H1 (cell line): ENCODE measurements at regions not wholly inside any gene's neighbourhood (a gene's known extent, or its start where the extent isn't known, plus 50 kb on each side); places are given as distances from the start of the nearest gene placed in this dataset.

Experiments
- JUN ChIP-seq: IDR thresholded peaks from 2 replicates; pipeline ENCODE4 v1.6.1; 2011; ENCODE audit warnings: low read depth, mild to moderate bottlenecking, improper control_type of control experiment, low read length
- TF ChIP-seq, protein P1 (sequence below): fragments of 300-600 bp; sonication (generic); IDR thresholded peaks from 2 replicates; pipeline ENCODE4 v1.7.1; 2012; ENCODE audit warnings: low read length, moderate library complexity, mild to moderate bottlenecking, inconsistent platforms; ENCODE audit not compliant: insufficient replicate concordance

DNA sequence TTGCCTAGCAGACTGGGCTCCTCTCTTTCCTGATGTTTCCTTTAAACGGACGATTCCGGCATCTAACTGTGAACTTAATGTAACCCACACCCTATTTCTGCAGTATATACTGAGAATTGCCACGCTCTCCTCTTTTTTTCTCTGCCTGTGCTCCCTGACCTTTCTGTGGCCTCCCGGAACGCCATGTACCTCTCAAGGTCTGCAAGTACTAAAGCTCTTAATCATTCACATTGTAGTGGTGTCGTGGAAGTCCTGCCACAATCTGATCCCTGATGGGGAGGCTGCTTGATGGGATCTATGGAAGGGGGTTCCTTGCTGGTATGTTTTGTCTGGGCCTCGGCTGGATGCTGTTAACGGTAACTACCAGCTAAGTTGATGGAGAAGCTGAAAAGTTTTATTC is 302.9 kb upstream of the EPHA5 start (continued):
- TF ChIP-seq, protein P1, sequence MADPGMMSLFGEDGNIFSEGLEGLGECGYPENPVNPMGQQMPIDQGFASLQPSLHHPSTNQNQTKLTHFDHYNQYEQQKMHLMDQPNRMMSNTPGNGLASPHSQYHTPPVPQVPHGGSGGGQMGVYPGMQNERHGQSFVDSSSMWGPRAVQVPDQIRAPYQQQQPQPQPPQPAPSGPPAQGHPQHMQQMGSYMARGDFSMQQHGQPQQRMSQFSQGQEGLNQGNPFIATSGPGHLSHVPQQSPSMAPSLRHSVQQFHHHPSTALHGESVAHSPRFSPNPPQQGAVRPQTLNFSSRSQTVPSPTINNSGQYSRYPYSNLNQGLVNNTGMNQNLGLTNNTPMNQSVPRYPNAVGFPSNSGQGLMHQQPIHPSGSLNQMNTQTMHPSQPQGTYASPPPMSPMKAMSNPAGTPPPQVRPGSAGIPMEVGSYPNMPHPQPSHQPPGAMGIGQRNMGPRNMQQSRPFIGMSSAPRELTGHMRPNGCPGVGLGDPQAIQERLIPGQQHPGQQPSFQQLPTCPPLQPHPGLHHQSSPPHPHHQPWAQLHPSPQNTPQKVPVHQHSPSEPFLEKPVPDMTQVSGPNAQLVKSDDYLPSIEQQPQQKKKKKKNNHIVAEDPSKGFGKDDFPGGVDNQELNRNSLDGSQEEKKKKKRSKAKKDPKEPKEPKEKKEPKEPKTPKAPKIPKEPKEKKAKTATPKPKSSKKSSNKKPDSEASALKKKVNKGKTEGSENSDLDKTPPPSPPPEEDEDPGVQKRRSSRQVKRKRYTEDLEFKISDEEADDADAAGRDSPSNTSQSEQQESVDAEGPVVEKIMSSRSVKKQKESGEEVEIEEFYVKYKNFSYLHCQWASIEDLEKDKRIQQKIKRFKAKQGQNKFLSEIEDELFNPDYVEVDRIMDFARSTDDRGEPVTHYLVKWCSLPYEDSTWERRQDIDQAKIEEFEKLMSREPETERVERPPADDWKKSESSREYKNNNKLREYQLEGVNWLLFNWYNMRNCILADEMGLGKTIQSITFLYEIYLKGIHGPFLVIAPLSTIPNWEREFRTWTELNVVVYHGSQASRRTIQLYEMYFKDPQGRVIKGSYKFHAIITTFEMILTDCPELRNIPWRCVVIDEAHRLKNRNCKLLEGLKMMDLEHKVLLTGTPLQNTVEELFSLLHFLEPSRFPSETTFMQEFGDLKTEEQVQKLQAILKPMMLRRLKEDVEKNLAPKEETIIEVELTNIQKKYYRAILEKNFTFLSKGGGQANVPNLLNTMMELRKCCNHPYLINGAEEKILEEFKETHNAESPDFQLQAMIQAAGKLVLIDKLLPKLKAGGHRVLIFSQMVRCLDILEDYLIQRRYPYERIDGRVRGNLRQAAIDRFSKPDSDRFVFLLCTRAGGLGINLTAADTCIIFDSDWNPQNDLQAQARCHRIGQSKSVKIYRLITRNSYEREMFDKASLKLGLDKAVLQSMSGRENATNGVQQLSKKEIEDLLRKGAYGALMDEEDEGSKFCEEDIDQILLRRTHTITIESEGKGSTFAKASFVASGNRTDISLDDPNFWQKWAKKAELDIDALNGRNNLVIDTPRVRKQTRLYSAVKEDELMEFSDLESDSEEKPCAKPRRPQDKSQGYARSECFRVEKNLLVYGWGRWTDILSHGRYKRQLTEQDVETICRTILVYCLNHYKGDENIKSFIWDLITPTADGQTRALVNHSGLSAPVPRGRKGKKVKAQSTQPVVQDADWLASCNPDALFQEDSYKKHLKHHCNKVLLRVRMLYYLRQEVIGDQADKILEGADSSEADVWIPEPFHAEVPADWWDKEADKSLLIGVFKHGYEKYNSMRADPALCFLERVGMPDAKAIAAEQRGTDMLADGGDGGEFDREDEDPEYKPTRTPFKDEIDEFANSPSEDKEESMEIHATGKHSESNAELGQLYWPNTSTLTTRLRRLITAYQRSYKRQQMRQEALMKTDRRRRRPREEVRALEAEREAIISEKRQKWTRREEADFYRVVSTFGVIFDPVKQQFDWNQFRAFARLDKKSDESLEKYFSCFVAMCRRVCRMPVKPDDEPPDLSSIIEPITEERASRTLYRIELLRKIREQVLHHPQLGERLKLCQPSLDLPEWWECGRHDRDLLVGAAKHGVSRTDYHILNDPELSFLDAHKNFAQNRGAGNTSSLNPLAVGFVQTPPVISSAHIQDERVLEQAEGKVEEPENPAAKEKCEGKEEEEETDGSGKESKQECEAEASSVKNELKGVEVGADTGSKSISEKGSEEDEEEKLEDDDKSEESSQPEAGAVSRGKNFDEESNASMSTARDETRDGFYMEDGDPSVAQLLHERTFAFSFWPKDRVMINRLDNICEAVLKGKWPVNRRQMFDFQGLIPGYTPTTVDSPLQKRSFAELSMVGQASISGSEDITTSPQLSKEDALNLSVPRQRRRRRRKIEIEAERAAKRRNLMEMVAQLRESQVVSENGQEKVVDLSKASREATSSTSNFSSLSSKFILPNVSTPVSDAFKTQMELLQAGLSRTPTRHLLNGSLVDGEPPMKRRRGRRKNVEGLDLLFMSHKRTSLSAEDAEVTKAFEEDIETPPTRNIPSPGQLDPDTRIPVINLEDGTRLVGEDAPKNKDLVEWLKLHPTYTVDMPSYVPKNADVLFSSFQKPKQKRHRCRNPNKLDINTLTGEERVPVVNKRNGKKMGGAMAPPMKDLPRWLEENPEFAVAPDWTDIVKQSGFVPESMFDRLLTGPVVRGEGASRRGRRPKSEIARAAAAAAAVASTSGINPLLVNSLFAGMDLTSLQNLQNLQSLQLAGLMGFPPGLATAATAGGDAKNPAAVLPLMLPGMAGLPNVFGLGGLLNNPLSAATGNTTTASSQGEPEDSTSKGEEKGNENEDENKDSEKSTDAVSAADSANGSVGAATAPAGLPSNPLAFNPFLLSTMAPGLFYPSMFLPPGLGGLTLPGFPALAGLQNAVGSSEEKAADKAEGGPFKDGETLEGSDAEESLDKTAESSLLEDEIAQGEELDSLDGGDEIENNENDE = no peak
- no peak for TF ChIP-seq JUN
